Ecto neural progenitor cell (in vitro differentiated cells): ENCODE measurements at regions not wholly inside any gene's neighbourhood (a gene's known extent, or its start where the extent isn't known, plus 50 kb on each side); places are given as distances from the start of the nearest gene placed in this dataset.

Experiments
- DNase-seq: peaks from one replicate; pipeline ENCODE4 v3.0.0-alpha.2; 2018; ENCODE audit warnings: low spot score

DNA sequence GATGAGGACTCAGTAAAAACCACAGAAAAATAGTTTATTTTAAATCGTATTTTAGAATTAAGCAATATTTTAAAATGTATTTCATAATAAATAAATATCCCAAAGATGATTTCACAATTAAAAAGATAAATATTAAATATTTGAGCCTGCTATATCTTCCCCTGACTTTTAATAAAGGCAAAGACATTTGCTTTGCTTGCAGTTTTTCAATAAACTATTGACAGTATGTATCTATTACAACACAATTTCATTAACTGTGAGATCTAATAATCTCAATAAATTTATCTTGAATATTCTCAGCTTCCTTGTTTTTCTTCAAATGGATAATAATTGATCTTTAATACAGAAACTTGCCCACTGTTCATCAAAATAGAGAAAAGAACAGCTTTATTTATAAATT, 186.2 kb upstream of the TARS1 start:
- no peak for DNase-seq

DNA sequence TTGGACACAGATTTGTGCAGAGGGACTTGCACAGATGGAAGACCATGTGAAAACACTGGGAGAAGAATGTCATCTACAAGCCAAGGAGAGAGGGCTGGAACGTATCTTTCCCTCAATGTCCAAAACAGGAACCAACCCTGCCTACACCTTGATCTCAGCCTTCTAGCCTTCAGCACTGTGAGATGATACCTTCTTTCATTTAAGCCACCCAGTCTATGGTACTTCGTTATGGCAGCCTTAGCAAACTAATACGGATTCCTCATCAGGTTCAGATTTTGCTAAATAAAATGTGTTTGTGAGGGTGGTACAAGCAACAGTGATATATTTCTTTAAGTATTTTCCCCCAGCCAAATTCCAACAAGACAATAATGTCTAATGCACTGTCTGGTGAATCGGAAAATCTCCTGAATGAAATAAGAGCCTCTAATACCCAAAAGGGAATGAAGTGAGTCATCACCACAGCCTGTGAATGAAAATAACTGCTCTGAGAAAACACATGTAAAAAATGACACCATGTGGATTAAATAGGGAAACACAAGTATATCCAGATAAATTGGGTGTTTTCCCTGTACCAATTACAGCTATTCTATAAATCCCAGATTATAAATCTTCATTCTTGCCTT, 182.8 kb upstream of the TARS1 start:
- DNase-seq, result no peak

DNA sequence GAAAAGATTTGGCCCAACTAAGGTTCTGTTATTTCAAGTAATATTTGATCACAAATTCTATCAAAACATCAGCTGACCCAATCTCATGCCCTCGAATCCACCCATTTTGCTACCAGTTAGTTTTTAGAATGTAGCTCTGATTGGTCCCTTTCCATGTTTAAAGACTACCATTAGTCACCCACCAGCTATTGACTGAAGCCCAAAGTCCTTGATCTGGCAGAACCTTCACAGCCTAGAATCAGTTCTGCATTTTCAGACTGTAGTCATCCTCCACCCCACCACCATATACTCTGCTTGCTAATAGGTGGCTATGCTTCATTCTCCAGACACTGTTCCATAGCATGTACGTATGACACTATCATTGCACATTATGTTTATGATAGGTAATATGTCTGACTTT, 182.2 kb upstream of the TARS1 start:
- no peak for DNase-seq

DNA sequence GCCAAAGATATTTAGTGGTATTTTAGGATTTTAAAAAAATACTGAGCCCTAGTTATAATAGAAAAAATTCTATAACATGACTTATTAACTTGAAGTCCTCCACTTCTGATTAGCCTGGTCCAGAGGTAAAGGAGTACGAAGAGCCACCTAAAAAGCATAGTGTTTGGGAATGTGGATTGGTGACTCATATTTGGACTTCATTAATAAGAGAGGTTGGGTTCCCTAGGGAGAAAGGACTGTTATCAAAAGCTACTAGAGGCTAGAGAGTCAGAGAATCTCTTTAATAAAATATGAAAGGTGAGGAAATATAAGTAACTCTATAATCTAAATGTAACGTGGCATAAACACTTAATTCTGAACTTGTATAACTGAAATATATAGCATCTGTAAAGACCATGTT, 180.7 kb upstream of the TARS1 start:
- DNase-seq, result no peak

DNA sequence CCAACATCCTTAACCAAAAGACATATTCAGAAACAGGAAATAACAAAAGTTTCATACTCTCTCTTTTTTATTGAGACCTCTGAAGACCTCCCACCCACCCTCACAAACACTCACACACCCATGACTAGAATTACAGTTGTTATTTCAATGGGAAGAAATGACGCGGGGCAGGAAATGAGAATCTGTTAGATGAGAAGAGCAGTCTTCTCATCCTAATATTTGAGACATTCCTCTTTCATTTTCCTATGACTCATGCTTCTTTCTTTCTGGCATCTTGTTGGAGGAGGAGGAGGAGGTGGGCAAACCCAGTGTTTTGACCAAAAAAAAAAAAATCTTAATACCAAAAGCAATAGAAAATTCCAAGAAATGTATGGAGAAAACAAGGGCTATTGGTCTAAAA, 179.5 kb upstream of the TARS1 start:
- no peak for DNase-seq

DNA sequence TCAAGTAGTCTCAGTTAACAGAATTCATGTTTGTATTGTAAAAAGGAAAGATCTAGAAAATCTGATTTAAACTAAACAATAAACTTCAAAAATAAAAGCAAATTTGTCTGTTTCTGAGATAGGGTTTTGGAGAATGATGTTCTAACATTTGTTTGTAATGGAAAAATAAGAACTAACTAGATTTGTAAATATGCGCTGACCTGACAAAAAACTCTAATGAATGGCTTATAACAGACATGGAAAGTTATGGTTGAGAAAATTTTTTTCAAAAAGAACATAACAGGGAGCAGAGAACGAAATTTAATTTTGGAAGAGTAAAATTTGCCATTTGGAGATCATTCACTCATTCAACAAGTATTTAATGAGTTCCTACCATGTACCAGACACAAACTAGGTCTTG, 179.0 kb upstream of the TARS1 start:
- DNase-seq, result no peak

DNA sequence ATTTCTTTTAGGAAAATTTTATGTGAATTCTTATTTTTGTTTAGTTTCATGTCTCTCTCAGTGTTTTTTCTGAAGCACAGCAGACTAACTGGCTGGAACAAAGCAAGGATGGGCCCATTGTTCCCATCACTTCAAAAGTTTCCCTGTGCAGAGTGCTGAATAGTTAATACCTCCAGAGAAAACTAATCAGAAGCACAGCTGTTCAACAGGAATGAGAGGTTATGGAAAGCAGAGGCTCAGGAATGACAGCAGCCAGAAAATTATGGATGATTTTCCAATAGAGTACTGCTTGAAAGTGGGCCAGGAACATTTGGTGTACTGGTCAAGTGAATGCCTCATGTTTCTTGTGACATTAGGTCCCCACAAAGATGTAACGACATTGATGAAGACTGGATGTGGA, 173.0 kb upstream of the TARS1 start:
- DNase-seq, result no peak

DNA sequence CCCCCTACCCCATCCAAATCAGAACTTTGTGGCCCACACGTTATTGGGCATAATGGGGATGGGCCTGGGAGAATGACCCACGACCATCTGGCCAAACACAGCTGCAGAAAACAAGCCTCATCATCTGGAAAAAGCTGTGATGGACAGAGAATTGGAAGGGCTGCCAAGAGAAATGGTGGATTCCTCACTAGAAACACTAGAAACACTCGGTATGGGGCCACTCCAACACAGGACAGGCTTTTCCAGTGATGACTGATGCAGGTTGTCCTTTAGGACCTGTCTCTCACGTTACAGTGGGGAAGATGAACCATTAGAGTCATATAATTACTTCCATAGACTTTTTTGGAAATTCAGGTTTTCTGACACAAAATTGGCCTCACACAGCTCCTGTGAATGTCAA, 172.4 kb upstream of the TARS1 start:
- no peak for DNase-seq

DNA sequence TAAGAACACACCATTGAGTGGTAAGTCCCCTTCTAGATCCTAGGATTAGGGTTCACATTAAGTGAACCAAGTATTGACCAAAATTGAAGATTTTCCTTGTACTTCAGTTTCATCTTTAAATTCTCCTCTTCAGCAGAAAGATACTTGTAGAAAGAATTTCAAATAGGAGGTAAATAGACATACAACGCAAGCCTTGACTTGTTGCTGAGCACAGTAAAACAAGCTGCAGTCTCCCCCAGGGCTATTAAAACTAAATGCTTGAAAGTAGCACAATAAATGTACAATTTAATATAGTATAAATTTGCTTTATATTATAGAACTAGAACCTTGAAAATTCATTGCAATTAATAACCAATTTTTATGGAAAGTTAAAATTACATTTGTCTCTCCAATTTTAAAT, 170.1 kb upstream of the TARS1 start:
- no peak for DNase-seq

DNA sequence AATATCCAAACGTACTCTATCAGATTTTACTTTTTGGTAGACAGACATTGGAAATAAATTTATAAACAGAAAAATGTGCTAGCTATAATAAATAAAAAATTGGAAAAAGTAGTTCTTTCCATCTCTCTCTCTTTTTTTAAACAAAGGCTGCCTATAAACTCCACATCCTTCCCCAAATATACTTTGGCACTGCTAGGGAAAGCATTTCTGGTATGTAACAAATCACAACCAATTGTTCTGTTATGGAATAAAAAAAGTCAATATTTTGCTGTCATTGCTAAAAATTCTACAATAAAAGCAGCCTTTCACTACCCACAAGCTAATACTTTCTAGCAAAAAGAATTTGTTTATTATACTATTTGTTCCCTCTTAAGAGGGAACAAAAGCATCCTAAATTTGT, 169.2 kb upstream of the TARS1 start:
- DNase-seq, result no peak

DNA sequence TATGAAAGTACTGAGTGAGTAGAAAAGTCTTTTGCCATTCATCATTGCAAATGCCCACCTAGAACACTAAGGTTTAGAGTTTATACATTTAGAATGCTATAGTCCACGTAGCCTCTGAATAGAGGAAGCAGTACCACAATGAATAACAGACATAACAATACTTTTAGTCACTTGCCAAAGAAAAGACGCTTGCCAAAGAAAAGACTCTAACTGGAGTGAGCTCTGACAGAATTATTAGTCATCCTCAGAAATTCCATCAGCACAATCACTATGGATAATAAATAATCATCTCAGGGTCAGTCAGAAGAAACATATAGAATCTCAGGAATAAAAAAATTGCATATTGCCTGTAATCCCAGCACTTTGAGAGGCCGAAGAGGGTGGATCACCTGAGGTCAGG, 168.5 kb upstream of the TARS1 start:
- no peak for DNase-seq

DNA sequence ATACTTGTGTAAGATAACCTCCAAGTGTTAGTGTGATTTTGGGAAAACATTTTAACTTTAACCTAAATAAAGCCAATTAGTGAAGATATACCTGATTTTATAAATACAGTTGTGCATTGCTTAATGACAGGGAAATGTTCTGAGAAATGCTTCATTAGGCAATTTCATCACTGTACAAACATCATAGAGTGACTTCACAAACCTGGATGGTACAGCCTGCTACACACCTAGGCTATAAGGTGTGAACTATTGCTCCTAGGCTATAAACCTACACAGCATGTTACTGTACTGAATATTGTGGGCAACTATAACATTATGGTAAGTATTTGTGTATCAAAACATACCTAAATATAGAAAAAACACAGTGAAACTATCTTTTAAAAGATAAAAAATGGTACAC, 166.8 kb upstream of the TARS1 start:
- DNase-seq, result no peak

DNA sequence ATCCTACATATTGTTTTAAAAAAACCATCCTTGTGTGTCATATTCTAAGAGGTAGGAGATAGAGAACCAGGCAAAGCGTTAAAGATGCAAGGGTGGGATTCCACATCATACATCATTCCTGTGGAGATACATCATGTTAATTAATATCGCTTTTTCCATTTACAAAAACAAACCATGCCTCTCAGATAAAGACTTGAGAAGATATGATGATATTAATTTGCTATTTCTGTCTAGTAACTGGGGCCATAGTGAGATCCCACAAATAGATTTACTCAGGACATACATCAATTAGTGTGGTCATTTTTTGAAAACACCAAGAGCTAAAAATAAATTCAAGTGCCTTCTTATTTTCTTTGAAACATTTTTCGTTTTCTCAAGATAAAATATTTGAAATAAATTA, 165.4 kb upstream of the TARS1 start:
- DNase-seq, result no peak

DNA sequence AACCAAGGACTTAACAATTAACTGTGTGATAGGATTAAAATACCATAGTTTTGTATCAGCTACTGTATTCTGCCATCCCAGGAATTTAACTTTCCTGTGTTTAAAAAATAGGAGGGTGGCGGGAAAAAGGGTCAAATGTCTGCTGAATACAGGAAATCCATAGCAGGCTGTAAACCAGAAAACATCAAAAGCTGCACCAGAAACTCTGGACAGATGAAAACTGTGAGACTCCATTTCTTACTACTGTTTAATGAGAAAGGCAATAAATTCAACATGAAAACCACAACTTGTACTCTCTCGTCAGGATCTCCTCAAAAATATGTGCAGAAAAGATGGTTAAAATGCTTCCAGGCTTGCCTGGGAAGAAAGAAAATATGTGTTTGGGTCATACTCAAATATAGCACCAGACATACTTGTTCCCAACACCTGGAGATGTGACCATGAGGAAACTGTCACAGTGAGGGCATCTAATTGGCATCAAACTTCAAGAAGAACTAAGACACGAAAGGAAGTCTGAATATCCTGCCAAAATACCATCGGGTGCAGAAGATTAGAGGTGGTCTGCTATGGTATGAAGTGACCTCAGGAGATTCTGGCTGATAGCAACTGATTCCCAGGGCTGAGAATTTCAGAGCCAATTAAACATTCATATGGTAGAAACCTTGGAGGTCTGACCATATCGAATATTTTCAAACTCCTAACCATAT, 164.7 kb upstream of the TARS1 start:
- no peak for DNase-seq

DNA sequence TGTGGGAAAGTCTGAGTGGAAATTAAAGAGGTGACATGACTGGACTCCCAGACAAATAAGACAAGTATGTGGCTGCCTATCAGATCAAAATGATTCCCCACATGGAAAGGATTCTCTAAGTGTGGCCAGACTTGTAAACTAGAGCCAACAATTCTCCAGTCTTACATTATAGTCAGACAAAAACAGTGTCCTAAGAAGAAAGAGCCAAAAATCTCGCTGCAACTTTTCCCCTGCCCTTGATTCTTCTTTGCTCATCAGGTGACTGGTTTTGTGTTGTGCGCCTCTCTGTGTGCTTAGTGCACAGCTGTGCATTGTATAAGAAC, 164.2 kb upstream of the TARS1 start:
- DNase-seq, result no peak

DNA sequence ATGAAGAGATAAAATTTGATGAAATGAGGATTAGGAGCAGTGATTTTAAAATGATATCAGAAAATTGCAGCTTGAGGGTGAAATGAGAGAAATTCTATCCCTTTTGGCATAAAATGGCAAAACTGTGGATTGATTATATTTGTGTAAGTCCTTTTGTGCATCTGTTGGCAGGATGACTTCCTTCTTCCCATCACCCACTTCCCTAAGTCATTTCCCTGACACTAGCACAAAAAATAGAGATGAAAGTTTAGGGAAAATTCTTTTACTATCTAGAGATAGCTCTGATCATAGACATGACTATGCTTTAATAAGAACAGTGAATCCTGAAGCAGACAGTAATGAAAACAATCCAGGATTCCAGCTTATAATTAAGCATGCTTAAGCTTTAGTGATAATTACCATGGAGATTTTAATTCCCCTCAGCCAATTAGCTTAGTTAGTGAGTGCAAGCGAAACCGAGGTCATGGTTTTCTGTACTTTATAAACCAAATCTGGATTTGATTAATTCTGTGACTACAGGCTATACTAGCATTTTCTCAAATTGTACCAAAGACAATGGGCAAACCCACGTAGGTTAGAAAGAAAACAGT, 163.6 kb upstream of the TARS1 start:
- no peak for DNase-seq

DNA sequence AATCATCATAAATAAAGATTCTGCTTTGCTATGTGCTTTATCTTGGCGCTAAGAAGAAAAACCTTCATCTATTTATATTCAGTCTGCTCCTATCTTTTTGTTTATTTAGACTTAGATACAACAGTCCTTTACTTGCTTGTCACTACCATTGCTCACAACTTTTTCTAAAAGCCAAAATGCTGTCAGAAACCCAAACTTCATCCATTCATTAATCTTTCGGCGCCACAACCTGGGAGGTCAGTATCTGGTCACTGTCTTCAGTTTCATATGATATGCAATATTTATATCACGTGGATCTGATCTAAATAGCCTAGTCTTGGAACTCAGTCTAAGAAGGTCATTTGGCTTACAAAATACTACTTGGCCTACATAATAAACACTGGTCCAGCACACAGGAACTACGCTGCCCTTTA, 159.3 kb upstream of the TARS1 start:
- no peak for DNase-seq

DNA sequence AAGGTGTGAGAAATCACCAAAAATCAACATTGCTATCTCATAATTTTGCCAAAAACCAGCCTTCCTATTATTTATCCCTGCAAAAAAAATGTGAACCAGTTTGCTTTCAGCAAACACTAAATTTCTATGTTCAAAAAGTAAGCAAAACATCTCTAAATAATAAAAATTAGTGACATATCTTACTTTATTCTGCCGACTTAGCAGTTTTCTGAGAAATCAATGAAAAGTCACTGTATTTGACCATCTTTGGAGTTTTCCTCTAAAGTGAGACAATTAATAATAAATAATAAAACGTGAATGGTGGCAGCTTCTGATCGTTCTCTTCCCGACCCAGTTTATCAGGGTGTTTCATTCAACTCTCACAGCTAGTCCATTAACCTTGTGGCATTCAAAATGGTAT, 158.6 kb upstream of the TARS1 start:
- no peak for DNase-seq

DNA sequence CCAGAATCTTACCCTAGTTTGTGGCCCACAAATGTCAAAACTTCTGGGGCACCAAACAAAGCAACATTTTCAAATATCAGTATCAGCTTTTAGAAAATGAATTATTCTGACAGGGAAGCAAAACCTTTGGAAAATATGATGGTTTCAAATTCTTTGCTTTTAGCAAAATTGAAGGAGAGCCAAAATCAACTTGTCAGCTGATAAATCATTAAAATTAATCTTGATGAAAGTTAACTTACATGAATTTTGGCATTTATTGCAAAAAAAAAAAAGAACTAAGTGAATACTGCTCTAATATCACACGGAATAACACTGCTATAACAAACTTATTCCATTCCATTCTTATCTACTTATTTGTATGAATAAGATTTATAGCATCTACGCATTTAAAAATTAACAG, 158.1 kb upstream of the TARS1 start:
- DNase-seq, result no peak

DNA sequence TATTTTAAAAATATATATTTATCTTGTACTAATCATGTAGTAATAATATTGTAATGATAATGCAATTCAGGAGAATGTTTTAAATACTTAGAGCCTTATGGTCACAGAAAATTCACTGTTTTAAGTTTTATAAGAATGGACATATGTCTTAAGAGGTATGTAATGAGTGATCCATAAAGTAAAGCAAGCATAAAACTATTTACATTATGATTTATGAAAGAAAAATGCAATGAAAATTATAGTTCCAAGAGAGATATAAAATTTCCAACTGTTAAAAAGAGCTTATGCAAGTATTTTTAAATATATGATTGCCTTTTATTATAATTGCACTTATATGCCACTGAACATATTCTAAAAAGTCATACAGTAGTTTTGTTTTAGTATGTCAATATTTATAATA, 157.5 kb upstream of the TARS1 start:
- DNase-seq, result no peak

DNA sequence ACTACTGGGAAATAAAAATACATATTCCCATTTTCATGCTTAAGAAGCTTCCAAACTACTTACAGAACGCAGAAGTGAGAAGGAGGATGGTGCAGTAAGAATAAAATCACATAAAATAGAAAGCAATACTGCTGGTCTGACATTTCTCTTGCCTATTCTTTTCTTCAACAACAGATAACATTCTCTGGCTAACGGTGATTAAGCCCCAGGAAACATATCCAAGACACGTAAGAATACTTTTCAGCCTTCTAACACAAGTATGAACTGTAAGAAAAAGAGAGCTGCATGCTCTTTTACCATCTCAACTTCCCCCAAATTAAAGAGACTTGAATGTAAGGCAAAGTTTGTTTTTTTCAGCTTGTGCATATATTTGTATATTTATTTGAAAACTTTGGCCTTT, 156.1 kb upstream of the TARS1 start:
- no peak for DNase-seq

DNA sequence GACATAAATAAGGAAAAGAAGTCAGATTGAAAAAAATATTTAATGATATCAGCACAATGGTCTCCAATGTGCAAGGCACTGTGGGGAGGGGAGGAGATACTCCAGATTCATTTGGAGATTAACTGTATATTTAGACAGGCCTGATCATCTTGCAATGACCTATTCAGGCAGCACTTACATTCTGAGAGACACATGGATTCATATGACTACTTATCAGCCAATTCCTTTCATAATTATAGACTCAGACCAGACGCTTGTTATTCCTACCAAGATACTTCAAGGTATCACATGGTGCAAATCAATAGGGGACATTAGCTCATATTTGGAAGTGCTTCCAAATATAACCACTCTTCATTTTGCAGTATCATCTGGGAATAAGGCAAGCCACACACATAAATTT, 153.5 kb upstream of the TARS1 start:
- no peak for DNase-seq

DNA sequence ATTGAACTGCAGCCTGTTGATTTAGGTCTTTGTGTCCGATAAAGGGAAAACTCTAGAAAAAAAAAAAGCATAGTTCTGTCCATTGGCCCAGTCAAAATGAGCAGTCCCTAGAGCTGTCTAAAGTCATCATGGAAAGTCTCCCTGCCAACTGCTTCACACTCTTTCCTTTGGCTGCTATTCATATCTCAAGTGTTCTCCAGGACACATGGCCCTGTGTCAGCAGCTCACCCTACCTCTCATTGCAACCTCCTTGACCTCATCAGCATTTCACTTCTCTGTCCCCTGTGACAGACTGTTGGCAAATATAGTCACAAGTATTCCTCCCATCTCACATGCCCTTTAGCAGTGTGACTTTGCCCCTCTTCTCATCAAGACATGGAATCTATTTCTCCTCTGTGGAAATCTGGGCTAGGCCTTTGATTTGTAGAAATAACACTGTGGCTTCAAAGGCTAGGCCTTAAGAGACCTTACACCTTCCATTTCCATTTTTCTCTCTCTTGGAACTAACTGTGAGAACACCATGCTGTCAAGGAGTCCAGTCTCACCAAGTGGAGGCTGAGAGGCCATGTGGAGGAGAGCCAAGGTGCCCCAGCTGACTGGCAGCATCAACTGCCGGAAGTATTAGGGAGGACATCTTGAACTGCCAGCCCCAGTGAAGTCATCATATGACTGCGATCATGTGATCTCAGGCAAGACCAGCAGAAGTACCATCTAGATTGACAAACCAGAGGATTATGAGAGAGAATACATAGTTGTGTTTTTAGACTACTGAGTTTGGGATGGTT, 149.4 kb upstream of the TARS1 start:
- no peak for DNase-seq
